A673 (cell line): ENCODE measurements at regions not wholly inside any gene's neighbourhood (a gene's known extent, or its start where the extent isn't known, plus 50 kb on each side); places are given as distances from the start of the nearest gene placed in this dataset.

Experiments used
- BruUV-seq: library from RNA; stranded (reverse); fragments of 400-500 nt; replicated peaks from 2 replicates; lab custom pipeline; 2021; lab: Mats Ljungman, UMichigan
- CTCF ChIA-PET: fragments of 300-600 bp; sonication (Branson Sonifier 250); formaldehyde crosslinking; loops from one replicate; lab custom pipeline; 2022; ENCODE audit warnings: antibody characterized with exemption; lab: Charles Lee
- POLR2A ChIA-PET: fragments of 300-600 bp; sonication (Branson Sonifier 250); formaldehyde crosslinking; loops from one replicate; lab custom pipeline; 2022; ENCODE audit warnings: antibody characterized with exemption; ENCODE audit not compliant: low non-redundant PET; lab: Charles Lee
- DNase-seq: peaks from one replicate; pipeline ENCODE4 v3.0.0-alpha.2; 2015; ENCODE audit warnings: low spot score
- H3K27ac ChIP-seq: fragments of 200-600 bp; sonication (generic); 2 replicates; pipeline ENCODE4 v1.5.1; 2016; ENCODE audit warnings: mixed run types, low read depth, mild to moderate bottlenecking, mixed read lengths, antibody characterized with exemption, low read length; ENCODE audit not compliant: poor library complexity, severe bottlenecking
- H3K27me3 ChIP-seq: fragments of 200-600 bp; sonication (generic); replicated peaks from 2 replicates; pipeline ENCODE4 v1.6.1; 2017; ENCODE audit warnings: mixed run types, low read depth, mild to moderate bottlenecking, mixed read lengths, antibody characterized with exemption, low read length; ENCODE audit not compliant: insufficient read depth, poor library complexity
- H3K36me3 ChIP-seq: fragments of 200-600 bp; sonication (generic); 2 replicates; pipeline ENCODE4 v1.6.1; 2016; ENCODE audit warnings: mixed run types, mild to moderate bottlenecking, mixed read lengths, antibody characterized with exemption, low read length; ENCODE audit not compliant: insufficient read depth, poor library complexity, severe bottlenecking
- H3K4me1 ChIP-seq: fragments of 200-600 bp; sonication (generic); 2 replicates; pipeline ENCODE4 v1.6.1; 2017; ENCODE audit warnings: mixed run types, mild to moderate bottlenecking, mixed read lengths, antibody characterized with exemption, low read length; ENCODE audit not compliant: insufficient read depth, poor library complexity, severe bottlenecking
- H3K4me3 ChIP-seq: fragments of 200-600 bp; sonication (generic); 2 replicates; pipeline ENCODE4 v1.5.1; 2016; ENCODE audit warnings: low read depth, mixed run types, mild to moderate bottlenecking, mixed read lengths, low read length; ENCODE audit not compliant: poor library complexity, severe bottlenecking
- H3K9me3 ChIP-seq: fragments of 200-600 bp; sonication (generic); 2 replicates; pipeline ENCODE4 v1.6.1; 2016; ENCODE audit warnings: mixed run types, low read depth, mild to moderate bottlenecking, mixed read lengths, antibody characterized with exemption, low read length; ENCODE audit not compliant: poor library complexity, severe bottlenecking
- EZH2 ChIP-seq: fragments of 200-600 bp; sonication (generic); IDR thresholded peaks from 2 replicates; pipeline ENCODE4 v1.6.1; 2017; ENCODE audit warnings: borderline replicate concordance, low read depth, mild to moderate bottlenecking, mixed read lengths, antibody characterized with exemption, low read length; ENCODE audit not compliant: poor library complexity, severe bottlenecking
- intact Hi-C: fragments of 100-400 bp; cut with micrococcal nuclease; formaldehyde crosslinking; loops from one replicate; pipeline ENCODE4 v1.10.0; 2022; ENCODE audit not compliant: unreplicated experiment
- TF ChIP-seq, protein P1 (sequence below): fragments of 300-800, 200-600 bp; sonication (generic); conservative IDR thresholded peaks from 2 replicates; pipeline ENCODE4 v1.5.1; 2017; ENCODE audit warnings: low read depth, mild to moderate bottlenecking, antibody characterized with exemption, low read length, moderate library complexity, mixed read lengths

DNA sequence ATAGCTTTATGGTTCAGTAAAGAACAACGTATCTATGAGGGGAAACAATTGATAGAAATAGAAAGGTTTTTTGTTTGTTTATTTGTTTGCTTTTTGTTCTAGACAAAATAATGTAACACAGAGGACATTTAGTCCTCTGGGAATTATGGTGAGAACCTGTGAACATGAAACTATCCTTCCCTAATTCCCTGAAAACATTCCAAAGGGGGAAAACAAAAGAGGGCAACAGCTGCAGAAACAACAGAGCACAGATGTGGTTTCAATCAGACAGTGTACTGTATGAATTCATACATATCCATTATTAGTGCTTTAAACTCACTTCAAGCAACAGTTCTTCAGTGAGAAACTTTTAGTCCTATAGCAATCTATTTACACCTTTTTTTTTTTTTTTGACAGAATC is 1489.8 kb upstream of the C9orf72 start:
- Histone ChIP-seq H3K4me3 (no peak overlapping the region), H3K36me3 (no peaks in the 10 kb centered on the region), H3K9me3 (no peaks in the 10 kb centered on the region), H3K27me3 (no peaks in the 10 kb centered on the region), H3K4me1 (no peaks in the 10 kb centered on the region), H3K27ac (no peak overlapping the region)
- no peak for TF ChIP-seq EZH2
- TF ChIP-seq, protein P1, sequence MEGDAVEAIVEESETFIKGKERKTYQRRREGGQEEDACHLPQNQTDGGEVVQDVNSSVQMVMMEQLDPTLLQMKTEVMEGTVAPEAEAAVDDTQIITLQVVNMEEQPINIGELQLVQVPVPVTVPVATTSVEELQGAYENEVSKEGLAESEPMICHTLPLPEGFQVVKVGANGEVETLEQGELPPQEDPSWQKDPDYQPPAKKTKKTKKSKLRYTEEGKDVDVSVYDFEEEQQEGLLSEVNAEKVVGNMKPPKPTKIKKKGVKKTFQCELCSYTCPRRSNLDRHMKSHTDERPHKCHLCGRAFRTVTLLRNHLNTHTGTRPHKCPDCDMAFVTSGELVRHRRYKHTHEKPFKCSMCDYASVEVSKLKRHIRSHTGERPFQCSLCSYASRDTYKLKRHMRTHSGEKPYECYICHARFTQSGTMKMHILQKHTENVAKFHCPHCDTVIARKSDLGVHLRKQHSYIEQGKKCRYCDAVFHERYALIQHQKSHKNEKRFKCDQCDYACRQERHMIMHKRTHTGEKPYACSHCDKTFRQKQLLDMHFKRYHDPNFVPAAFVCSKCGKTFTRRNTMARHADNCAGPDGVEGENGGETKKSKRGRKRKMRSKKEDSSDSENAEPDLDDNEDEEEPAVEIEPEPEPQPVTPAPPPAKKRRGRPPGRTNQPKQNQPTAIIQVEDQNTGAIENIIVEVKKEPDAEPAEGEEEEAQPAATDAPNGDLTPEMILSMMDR = no peak
- intact Hi-C loops = no loop called here
- no TSS peak for BruUV-seq
- ChIA-PET CTCF (no interaction called here), POLR2A (no interaction called here)
- DNase-seq = no peak

DNA sequence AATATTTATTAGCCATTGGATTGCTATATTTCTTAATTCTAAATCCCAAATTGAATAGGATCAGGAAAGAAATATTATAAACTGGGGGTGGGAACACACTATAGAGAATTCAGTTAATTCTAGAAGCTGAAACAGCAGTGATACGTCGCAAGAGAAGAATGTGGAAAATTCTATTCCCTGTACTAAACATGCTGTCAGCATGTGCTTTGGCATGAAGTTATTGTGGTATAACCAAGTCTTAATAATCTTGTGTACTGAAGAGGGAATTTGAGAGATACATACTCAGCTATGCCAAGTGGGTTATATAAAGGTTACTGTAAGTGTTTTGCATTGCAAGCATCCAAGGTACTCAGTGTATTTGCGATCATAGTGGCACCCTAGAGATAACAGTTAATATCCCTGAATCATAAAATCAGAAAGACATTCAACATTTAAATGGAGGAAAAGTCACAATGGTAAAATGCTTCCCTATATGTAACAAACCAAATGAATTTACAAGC is 1492.9 kb upstream of the C9orf72 start:
- Histone ChIP-seq H3K4me3 (no peak overlapping the region), H3K9me3 (no peaks in the 10 kb centered on the region), H3K4me1 (no peaks in the 10 kb centered on the region), H3K27ac (no peak overlapping the region), H3K36me3 (no peaks in the 10 kb centered on the region), H3K27me3 (no peaks in the 10 kb centered on the region)
- intact Hi-C loops = no loop called here
- CTCF ChIA-PET = no interaction called here
- POLR2A ChIA-PET = no interaction called here
- no peak for DNase-seq
- TF ChIP-seq, protein P1 = no peak
- no peak for TF ChIP-seq EZH2
- no TSS peak for BruUV-seq

DNA sequence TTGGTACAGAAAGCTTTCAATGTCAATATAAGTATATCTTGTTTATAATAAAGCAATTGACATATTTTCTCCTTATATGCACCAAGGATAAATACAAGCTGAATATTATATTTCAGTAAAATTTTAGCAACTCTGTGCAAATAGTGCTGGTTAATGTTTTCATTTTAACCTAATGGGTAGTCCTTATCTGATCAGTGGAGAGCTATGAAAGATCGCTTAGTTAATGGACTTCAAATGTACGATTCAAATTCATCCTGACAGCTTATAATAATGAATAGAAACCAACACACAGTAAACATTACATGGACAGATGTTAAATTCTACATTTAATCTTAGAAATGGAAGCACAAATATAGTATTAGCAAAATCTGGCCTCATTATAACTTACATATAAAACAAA is 1495.2 kb upstream of the C9orf72 start:
- intact Hi-C loops = no loop called here

More for the DNA sequence above, 1495.2 kb upstream of the C9orf72 start:
- DNase-seq = no peak
- no peak overlapping the region for H3K4me3 ChIP-seq
- no peaks in the 10 kb centered on the region for H3K36me3 ChIP-seq
- H3K4me1 ChIP-seq = no peaks in the 10 kb centered on the region
- H3K27me3 ChIP-seq = no peaks in the 10 kb centered on the region
- ChIA-PET POLR2A (no interaction called here), CTCF (no interaction called here)
- no peaks in the 10 kb centered on the region for H3K9me3 ChIP-seq
- BruUV-seq = no TSS peak
- no peak for TF ChIP-seq EZH2
- TF ChIP-seq, protein P1 = no peak
- no peak overlapping the region for H3K27ac ChIP-seq
